Right lobe of liver (tissue), 6 donors: ENCODE measurements at regions not wholly inside any gene's neighbourhood (a gene's known extent, or its start where the extent isn't known, plus 50 kb on each side); places are given as distances from the start of the nearest gene placed in this dataset.

Source experiments
- ATAC-seq, 4 donors: fragments of 200-7000 bp; cut with Tn5 transposase; one replicate each; pipeline ENCODE4 v1.9.1; 2020; ENCODE audit warnings: mild to moderate bottlenecking in 4 of 4, moderate library complexity in 4 of 4
- DNase-seq, 3 donors: peaks; one replicate each; pipeline ENCODE4 v3.0.0-alpha.2; 2020
- H3K27ac ChIP-seq, 3 donors: fragments of 200-600 bp; one replicate each; pipeline ENCODE4 v1.8.0; 2022
- H3K27me3 ChIP-seq, 2 donors: fragments of 200-600 bp; one replicate each; pipeline ENCODE4 v1.8.0; 2022
- H3K36me3 ChIP-seq, 4 donors: fragments of 200-600 bp; sonication (generic) in 1 of 4; one replicate each; pipeline versions ENCODE4 v1.5.1 to v1.8.0; 2017 to 2022; ENCODE audit warnings: control low read depth in 1 of 4
- H3K4me1 ChIP-seq, 4 donors: fragments of 200-600 bp; sonication (generic) in 1 of 4; one replicate each; pipeline versions ENCODE4 v1.5.1 to v1.8.0; 2017 to 2022; ENCODE audit warnings: control low read depth in 1 of 4
- H3K4me3 ChIP-seq, 3 donors: fragments of 200-600 bp; one replicate each; pipeline ENCODE4 v1.8.0; 2022
- H3K9me3 ChIP-seq, 4 donors: fragments of 200-600 bp; sonication (generic) in 1 of 4; one replicate each; pipeline versions ENCODE4 v1.5.1 to v1.8.0; 2017 to 2022; ENCODE audit warnings: control low read depth in 1 of 4
- CTCF ChIP-seq, 4 donors: fragments of 200-600 bp in 3 of 4; fragments of 450-650 bp in 1 of 4; IDR thresholded peaks; one replicate each; pipeline versions ENCODE4 v1.5.1 to v1.8.0; 2016 to 2022; ENCODE audit warnings: antibody characterized with exemption in 4 of 4, mild to moderate bottlenecking in 2 of 4
- POLR2A ChIP-seq: fragments of 450-650 bp; IDR thresholded peaks from one replicate; pipeline ENCODE4 v1.6.1; 2017; ENCODE audit warnings: antibody characterized with exemption, mild to moderate bottlenecking
- WGBS: methylation state at CpG from one replicate; pipeline ENCODE4 v1.1.6; 2018; ENCODE audit warnings: low coverage, low lambda C conversion rate; ENCODE audit not compliant: insufficient coverage; ENCODE audit errors: missing lambda C conversion rate; 5-methylcytosine and 5-hydroxymethylcytosine counted together
- intact Hi-C, 2 donors: fragments of 100-400 bp; cut with DNase I; formaldehyde crosslinking; loops; one replicate each; pipeline versions ENCODE4 v1.11.2 to v1.14.1; 2022
- donor health status: DM: no; HTN: yes; CAD: no.
- donor health status: DM: no; HTN: no; CAD: no.
- donor health status: DM: no; HTN: no; CAD: no.
- donor health status: DM: no; HTN: yes; CAD: no.
- donor health status: DM: no; HTN: yes; CAD: no.

DNA sequence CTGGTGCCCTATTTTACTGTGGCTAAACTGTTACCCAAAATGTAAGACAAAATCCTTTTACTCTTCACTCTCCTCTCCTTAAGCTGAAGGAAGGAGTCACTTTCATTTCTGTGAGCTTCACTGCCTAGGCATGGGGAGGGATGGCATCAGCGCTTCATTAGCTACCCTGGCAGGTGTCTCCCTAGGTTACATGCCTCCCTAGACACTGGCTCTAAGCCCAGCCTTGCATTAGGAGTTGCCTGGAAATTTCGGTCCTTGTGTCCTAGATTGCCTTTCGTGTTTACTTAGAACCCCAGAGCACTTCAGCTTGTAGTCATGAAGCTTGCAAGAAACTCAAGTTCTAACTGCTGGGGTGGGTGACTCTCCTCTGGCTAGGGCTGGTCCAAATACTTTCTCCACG lies 520.5 kb upstream of the STXBP6 start:
- Histone ChIP-seq H3K27me3 (no peaks in the 10 kb centered on the region), H3K36me3 (no peaks in the 10 kb centered on the region), H3K4me1 (no peaks in the 10 kb centered on the region), H3K27ac (no peak overlapping the region), H3K9me3 (no peaks in the 10 kb centered on the region), H3K4me3 (no peak overlapping the region)
- ATAC-seq (no peak), DNase-seq (no peak)
- WGBS = 44% methylated on average over 4 of the region's 4 CpGs
- no peak for TF ChIP-seq POLR2A
- TF ChIP-seq CTCF (IDR thresholded peaks at IDR 0.05) = no peak
- intact Hi-C loops = no loop called here

DNA sequence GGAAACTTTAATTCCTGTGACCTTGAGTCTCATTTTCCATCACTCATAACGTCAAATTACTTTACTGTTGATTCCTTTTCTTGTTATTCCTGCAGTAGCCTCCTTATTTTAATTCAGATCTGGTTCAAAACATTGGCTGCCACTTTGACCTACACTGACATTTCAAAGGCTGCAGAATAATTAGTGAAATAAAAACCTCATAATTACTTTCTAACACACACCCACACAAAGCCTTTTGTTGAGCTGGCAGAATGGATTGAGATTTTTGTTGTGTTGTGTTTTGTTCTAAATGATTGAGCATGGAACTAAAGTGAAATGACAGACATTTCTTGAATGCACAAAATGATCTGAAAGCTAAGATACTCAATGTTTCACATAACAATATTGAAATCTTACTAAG lies 507.5 kb upstream of the STXBP6 start:
- intact Hi-C loops = no loop called here
- H3K27me3 ChIP-seq = no peaks in the 10 kb centered on the region
- no peaks in the 10 kb centered on the region for H3K9me3 ChIP-seq
- H3K27ac ChIP-seq = no peak overlapping the region
- WGBS = 9% methylated on average over 1 of the region's 1 CpG
- ATAC-seq (no peak), DNase-seq (no peak)
- no peak for TF ChIP-seq POLR2A
- TF ChIP-seq CTCF (IDR thresholded peaks at IDR 0.05) = no peak
- no peaks in the 10 kb centered on the region for H3K36me3 ChIP-seq
- no peaks in the 10 kb centered on the region for H3K4me1 ChIP-seq
- no peak overlapping the region for H3K4me3 ChIP-seq

DNA sequence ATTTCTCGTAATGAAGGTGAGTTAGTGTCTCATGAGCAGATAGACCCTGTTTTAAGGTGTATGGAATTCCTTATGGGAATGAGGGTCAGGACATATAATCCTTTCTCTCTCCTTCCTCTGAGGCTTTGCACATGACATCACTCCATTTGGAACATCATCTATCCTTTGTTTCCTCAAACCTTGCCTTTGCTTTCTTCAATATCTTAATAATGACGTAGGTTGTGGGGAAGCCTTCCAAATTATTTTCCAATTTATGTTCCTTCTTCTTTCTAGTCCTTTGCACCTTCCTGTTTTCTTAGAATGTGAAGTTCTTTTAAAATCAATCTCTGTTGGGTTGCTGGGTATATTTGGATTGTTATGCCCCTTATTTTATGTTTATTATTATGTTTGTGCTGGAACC lies 502.9 kb upstream of the STXBP6 start:
- 23% methylated on average over 2 of the region's 2 CpGs for WGBS
- intact Hi-C loops = no loop called here
- no peak for DNase-seq

DNA sequence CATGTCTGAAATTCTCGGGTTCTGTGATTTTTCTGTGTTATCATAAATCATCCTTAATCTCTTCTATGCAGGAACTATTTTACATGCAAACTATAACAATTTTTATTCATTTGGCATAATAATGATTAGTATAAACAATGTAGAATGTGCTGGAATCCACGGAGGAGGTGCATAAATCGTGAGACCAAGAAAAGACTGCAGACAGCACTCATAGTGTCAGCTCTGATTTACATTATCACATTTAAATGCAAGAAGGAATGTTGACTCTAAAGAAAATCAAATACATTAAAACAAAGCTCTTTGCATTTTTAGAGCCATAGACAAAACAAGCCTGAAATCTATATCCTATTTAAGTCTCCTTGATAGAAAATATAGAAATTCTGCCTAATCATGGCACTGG lies 501.7 kb upstream of the STXBP6 start:
- Histone ChIP-seq H3K27ac (no peak overlapping the region), H3K4me3 (no peak overlapping the region), H3K36me3 (no peaks in the 10 kb centered on the region), H3K9me3 (no peaks in the 10 kb centered on the region), H3K27me3 (no peaks in the 10 kb centered on the region), H3K4me1 (no peaks in the 10 kb centered on the region)
- DNase-seq (no peak), ATAC-seq (no peak)
- intact Hi-C loops = no loop called here
- WGBS = 22% methylated on average over 3 of the region's 3 CpGs
- TF ChIP-seq CTCF (IDR thresholded peaks at IDR 0.05) (no peak), POLR2A (no peak)

More for the DNA sequence above, 502.9 kb upstream of the STXBP6 start:
- no peaks in the 10 kb centered on the region for H3K27me3 ChIP-seq
- H3K36me3 ChIP-seq = no peaks in the 10 kb centered on the region
- no peak overlapping the region for H3K27ac ChIP-seq
- ATAC-seq = no peak
- H3K9me3 ChIP-seq = no peaks in the 10 kb centered on the region
- no peak overlapping the region for H3K4me3 ChIP-seq
- TF ChIP-seq POLR2A (no peak), CTCF (IDR thresholded peaks at IDR 0.05) (no peak)
- H3K4me1 ChIP-seq = no peaks in the 10 kb centered on the region

DNA sequence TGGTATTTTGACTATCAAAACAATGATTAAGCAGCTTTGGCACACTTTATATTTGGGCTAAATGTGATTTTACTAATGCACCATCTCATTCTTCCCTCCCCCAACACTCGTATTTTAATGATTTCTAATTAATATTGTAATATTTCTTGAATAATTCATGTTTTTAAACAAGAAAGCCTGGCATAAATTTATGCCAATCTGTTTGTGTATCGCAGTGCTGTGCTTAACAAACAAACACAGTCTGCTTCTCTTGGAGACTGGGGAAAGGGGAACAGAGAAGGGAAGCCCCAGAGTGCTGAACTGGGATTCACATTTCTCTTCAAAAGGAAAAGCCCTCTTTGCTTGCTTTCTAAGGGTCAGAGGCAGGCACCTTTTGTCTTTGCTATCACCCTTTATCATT lies 496.9 kb upstream of the STXBP6 start:
- DNase-seq (no peak), ATAC-seq (no peak)
- H3K4me3 ChIP-seq = no peak overlapping the region
- intact Hi-C loops = no loop called here
- WGBS = 39% methylated on average over 2 of the region's 2 CpGs
- no peaks in the 10 kb centered on the region for H3K27me3 ChIP-seq
- H3K9me3 ChIP-seq = no peaks in the 10 kb centered on the region
- H3K27ac ChIP-seq = no peak overlapping the region
- H3K4me1 ChIP-seq = no peaks in the 10 kb centered on the region
- H3K36me3 ChIP-seq = no peaks in the 10 kb centered on the region
- TF ChIP-seq POLR2A (no peak), CTCF (IDR thresholded peaks at IDR 0.05) (no peak)
